ENCODE measurements at regions not wholly inside any gene's neighbourhood (a gene's known extent, or its start where the extent isn't known, plus 50 kb on each side); places are given as distances from the start of the nearest gene placed in this dataset.

DNA sequence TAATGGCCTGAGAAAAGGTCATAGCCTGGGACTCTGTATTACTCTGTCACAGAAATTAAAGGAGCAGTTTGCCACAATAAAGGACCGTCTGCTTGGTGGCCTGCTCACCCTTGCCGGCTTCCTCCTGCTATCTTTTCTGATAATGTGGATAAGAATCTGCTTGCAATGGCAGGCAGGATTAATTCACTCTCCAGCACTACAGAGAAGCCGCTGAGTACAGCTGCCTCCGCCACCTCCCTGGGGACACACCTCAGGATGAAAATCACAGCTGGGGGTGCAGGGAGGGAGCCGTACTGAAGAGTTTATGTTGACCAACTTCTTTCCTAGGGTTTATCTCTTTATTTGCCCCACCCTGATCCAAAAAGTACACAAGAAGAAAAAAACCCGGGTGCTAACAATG lies 245.9 kb upstream of the RPL38 start:
- no peak for DNase-seq

DNA sequence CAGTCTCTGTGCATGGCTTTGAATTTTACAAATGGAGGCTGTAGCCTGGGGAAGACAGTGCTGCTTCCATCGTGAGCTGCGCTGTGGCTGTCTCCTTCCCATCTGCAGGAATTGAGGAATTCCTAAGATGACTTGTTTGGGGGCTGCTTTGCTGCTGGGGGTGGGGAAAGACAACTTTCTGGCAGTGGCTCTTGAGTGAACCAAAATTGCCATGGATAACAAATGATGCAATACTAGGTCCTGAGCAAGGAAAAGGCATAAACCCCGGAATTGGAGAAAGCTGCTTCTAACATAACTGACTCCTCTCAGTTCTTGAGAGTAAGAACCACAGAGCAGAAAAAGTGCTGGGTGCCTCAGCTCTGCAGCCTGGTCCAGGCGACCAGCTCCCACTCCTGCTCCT lies 245.0 kb upstream of the RPL38 start:
- DNase-seq, result no peak

DNA sequence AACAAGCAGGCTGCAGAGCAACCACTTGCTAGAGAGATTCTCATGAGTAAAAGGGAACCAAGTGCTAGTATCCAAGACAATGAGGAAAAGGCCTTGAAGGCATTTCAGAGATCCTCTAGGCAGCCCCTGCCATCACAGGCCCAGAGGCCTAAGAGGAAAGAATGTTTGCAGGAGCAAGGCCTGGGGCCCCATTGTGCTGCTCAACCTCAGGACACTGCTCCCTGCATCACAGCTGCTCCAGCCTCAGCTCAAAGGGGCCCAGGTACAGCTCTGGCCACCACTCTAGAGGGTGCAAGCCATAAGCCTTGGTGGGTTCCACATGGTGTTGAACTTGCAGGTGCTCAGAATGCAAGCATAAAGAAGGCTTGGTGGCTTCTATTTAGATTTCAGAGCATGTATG lies 243.0 kb upstream of the RPL38 start:
- no peak for DNase-seq

DNA sequence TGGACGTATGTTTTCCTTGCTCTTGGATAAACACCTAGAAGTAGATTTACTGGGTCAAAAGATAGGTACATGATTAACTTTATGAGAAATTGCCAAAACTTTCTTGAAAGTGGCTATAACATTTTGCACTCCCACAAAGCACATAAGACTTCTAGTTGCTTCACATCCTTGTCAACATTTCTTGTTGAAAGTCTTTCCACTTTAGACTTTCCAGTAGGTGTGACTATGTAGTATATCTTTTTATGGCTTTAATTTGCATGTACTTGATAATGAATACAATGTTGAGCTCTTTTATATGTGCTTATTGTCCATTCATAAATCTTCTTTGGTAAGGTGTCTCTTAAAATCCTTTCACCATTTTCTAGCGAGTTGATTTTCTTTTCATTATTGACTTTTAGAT lies 241.2 kb upstream of the RPL38 start:
- no peak for DNase-seq

DNA sequence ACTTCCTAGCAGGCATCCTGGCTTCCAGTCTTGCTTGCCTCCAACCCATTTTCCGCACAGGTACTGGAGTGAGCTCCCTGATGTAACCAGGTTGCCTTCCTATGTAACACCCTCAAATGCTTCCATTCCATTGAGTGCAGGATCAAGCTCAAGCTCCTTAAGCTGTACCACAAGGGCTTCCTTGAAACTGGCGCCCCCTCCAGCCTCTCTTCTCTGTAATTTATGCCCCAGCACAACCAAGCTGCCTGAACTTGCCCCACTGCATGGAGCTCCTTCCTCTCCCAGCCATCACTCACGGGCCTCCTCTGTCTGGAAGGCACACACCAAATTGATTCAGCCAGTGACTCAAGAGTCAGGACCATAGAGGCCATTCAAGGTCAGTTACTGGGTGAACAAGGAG lies 234.8 kb upstream of the RPL38 start:
- DNase-seq, result no peak

DNA sequence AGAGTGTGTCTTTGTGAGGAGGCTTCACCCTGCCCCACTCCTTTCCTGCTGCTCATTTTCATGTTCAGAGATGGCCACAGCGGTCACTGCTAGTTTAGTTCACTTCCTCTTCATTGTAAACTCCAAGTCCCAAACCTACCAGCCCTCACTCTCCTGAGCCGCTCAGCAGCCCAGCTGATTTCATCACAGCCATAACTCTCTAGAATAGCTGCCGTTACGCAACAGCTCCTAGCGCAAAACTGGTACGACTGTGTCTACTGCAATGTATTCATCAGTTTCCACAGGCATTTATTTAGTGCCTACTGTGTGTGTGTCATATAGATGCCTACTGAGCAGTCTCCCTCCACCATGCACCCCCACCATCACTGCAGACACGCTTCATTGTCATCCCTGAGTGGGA lies 233.5 kb upstream of the RPL38 start:
- DNase-seq, result no peak

DNA sequence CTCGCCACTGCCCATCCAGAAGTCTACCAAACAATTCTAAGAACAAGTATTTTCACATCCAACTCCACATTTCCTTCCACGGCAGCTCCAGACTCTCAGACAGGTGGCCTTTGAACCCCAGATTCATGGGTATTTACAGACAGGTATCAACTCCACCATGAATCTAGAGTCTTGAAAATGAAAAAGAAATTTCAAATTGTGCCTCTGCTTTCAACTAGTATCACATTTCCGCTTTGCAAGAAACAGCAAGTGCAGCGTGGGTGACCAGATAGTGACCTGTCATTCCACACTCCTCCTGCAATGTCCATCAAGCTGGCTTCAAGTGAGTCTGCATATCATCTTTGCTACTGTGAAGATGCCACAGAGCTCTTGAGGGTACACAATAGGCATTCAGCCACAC lies 232.4 kb upstream of the RPL38 start:
- DNase-seq, result no peak

DNA sequence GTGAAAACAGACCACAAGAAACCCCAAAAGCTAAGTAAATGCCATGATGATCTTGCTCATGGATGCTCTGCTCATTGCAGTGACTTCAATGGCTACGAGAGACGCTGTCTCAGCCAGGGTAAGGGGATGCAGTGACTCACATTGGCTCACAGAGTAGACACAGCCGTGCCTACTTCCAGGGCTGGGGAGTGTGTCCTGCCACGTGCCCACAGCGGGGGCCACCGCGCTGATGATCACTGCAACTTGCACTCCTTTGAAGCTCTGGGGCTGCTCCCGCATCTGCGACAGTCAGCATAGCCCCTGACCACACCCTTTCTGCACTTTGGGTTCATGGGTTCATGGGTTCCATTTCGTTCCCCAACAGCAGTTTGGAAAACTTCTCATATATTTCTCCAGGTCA lies 231.4 kb upstream of the RPL38 start:
- no peak for DNase-seq

DNA sequence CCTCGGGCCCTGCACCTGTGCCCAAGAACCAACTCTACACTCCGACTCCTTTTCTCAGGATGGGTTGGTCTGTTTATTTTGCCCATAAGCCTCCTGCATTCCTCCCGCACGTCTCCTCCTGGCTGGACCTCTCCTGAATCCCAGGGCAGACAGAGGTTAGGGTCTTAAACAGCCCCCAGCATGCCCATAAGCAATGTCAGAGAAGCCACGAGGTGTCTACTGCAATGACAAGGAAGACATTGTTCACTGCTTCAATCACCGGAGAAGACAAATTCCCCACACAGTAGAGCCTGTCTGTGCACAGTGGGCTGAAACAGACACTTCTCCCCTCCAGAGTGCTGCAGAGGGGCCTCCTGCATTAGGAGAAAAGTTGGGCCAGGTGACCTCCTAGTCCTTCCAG lies 230.6 kb upstream of the RPL38 start:
- no peak for DNase-seq

DNA sequence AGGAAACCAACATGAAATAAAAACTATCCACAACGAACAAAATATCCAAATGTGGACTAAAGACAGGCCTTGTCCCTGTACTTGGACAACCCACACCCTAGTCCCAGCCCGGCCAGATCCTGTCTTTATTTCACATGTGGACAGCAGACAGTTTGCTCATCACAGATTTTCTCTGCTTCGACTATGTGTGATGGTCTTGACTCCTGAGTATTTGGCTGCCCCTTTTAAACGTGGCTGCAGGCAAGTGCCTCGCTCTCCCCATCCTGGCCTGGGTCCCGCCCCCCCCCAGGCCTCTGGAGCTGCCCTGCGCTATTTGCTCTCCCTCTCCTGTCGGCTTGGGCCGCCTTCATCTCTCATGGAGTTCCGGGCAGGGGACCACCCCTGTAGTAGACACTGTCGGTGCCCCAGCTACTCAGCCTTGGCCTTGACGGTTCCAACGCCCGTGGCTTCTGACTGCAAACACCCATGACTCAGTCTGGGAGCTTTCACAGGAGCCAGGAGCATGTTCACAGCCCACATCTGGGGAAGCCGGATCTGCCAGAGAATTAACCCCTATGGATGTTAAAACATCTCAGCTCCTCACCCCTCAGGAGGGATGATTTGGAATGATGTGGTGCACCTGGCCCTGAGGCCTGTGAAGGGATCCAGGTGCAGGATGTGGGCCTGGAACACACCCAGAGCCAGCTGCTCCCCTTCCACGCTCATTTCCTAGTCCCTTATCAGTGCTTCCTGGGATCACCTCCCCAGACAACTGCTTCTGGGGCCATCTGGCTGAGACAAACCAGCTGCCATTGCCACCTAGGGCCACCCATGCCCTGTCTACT lies 229.7 kb upstream of the RPL38 start:
- peak; percentile 30 for DNase-seq

DNA sequence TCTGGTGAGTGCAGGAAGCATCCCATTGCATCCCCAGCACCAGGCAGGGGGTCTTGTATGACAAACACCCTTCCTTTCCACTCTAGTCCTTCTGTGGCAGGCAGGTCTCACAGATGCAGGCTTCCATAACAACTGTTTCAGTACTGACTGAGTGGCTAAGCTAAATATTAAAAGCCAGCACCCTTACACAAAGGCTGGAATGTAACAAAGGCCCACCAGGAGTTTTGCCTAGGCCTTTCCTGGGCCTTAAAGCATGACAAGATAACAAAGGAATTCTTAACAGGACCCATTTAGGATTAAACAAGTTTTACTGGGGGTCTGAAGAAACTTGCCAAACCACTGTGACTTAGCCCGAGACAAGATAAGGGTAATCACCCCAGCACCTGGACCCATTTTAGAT lies 228.9 kb upstream of the RPL38 start:
- DNase-seq, result no peak

DNA sequence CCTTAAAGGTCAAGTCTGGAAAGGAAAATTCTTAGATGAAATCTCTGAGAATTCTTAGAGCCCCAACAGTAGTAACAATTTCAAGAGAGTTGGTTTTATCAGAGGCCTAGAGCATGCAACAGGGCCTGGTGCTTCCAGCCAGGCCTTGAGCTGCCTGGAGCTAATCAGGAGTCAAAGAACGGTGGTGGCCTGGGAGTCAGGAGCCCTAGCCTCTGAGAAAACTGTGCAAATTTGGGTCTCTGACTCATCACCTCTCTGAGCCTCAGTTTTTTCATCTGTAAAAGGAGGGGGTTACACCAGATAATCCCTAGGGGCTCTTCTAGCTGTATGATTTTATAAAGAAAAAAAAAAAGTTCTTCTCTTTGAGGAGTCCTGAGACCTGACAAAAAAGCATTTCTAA lies 227.3 kb upstream of the RPL38 start:
- no peak for DNase-seq

DNA sequence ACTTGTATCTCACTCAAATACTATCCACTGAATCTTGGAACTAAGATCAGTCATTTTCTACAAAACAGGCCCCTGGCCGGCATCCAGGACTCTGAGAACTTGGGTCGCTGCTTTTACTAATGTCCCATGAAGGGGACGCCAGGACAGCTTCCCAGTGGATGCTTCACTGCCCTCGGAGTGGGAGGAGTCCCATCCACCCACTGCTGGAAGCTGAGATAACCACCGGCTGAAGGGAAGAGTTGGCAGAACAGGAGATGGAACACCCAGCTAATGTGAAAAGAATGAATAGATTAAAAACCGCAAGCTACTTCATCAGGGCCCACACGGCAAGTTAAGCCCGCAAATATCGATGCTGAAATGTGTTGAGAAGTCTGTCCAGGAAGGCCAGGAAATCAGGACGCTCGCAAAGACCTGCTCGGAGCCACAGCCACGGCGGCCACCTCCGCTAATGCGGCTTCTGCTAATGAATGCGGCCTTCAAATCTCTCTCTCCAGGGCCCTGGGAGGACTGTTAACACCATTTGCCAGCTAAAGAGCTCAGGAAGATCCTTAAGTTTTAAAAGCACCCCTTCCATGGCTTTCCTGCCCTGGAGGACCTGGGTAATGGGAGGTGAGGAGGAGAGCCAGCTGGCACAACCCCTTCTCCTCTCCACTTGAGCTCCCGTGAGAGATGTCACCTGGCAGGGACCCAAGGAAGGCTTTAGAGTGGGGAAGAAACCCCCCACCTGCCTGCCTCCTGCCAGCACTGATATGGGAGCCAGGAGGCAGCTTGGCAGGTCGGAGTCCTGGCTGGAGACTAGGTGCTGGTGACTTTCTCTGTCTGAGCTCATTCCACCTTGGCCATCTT lies 226.6 kb upstream of the RPL38 start:
- no peak for DNase-seq

DNA sequence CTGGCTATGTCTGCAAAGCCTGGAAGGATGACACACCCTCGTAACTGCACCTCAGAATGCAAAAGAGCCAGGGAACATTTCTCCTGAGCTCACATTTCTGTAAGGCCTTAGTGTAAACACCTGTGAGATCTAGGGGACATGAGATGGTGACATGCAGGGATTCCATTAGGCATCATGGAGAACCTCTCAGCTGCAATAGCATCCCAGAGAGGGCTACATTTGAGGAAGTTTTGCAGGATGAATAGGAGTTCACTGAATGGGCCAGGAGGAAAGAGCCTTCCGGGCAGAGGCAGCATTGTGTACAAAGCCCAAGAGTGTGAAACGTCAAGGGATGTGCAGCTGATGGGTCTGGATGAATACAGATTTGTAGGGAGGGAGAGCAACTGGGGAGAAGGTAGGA lies 223.0 kb upstream of the RPL38 start:
- no peak for DNase-seq

DNA sequence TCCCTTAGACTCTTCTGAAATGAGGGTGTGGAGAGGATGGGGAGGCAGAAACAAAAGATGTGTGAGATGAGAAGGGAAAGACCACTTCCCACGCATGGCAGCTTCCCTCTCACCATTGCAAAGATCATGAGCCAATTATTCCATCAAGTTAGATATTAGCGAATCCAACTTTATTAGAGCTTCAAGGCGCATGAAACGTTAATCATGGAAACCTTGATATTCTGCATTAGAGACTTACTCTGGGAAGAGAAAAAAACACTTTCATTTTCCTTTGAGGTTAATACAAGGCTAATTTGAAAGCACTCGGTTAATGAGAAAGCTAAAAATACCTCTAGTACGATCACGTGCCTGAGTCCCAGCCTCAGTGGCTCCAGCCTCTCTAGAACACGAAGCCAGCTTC lies 220.6 kb upstream of the RPL38 start:
- no peak for DNase-seq

DNA sequence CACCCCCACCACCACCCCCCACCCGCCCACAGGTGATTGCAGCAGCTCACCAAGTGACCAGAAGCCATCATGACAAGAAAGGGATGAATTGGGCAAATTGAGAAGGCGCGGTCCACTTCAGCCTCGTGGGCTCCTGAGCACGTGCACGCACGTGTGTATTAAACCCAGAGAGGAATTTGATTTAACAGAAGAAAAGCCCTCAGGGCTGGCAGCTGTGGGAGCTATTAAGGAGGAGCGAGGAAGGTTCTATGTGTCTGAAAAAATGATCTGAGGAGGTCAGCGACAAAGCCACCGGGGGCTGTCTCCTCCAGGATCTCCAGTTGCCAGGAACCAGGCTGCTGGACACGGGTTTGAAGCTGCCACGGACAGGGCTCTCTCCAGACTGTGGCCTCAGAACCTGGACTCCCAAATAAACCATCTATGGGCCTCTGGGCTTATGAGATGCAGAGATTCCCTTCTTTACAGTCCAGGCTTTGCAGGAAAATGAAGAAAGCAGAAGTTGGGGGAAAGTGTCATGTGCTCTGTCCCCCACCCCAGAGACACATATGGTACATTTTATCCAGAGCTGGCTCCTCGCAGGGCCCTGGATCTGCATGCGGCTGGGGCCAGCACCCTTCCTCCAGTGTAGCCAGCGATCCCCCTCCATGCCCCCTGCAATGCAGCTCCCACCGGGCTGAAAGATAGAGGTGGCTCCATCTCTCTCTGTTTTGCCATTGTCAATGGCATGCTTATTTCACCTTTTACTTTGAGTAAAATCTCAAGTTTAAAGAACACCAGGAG lies 219.7 kb upstream of the RPL38 start:
- no peak for DNase-seq

DNA sequence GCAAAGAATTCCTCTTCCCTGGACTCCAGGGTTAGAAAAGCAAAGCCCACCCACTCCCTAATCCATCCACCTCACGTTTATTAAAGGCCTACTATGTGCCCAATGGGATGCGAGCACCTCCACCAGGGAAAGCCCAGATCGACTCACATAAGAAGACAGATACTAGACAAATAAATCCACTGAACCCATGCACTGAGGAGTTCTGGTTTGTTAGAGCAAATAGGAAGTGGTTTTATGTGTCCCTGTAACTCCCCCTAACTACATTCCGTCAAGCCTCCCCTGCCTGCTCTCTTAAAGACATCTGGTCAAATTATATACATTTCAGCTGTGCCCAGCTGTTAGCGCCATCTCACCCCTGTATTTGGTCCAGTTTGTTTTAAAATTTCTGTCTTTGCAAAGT lies 218.5 kb upstream of the RPL38 start:
- DNase-seq, result no peak

DNA sequence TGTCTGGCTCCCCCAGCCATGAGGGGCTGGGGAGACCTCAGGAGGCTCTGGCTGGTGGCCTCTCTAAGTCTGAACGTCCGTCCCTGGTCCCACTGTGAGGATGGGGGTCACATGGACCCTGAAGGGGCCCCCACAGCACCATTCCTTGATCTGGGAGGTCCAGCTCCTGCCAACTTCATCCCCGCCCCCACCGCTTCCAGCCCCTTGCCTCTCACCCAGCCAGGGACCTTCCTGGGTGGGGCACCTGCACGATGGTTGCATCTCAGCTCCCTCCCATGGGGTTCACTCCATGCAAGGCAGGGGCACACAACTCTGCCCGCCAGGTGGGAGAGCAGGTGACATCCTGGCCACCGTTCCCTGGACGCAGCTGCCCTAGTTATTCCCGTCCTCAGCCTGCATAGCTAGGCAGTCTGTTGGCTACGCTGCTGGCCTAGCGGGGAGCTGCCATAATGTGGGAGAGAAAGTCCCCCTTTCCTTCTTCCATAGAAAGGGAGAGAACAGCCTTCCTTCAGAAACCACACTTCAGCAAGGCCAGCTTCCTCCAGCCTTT lies 217.9 kb upstream of the RPL38 start:
- DNase-seq, result no peak

DNA sequence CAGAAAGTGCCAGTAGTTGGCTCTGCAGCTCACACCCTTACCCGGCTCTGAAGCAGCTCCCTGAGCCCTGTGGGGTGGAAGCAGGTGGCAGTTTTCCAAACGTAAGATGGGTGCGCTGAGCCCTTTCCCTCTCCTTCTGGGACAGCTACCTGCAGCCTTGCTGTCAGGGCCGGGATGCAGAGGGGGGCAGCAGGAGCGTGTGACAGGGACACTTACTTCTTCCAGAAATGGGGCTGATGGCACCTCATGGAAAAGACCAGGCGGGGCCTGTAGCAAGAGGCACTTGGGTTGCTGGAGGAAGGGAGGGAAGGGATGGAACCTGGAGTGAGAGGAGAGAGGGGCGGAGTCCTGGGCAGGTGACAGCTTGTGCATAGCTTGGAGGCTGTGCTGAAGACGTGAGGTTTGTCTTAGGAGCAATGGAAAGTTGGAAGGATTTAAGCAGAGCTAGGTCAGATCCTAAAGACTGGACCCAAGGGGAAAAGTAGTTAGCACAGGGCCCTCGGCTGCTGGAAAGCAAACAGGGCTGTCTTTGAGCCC lies 216.8 kb upstream of the RPL38 start:
- DNase-seq, result no peak

DNA sequence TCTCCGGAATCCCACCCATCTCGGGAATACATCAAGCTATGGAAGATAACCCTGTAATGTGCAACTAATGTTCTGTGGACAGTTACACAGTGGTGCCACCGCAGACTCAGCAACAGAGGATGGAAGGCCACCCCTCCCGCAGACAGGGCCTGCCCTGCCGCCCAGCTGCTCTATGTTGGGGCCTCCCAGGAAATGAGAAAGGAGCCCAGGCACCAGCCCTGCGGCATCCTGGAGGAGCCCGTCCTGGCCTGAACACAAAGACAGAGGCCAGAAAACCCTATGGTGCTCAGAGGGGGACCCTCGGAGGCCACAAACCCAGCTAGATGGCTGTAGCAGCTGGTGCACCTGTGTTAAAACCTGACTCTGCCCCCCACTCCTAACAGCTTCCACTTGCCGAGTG lies 216.1 kb upstream of the RPL38 start:
- DNase-seq, result no peak

DNA sequence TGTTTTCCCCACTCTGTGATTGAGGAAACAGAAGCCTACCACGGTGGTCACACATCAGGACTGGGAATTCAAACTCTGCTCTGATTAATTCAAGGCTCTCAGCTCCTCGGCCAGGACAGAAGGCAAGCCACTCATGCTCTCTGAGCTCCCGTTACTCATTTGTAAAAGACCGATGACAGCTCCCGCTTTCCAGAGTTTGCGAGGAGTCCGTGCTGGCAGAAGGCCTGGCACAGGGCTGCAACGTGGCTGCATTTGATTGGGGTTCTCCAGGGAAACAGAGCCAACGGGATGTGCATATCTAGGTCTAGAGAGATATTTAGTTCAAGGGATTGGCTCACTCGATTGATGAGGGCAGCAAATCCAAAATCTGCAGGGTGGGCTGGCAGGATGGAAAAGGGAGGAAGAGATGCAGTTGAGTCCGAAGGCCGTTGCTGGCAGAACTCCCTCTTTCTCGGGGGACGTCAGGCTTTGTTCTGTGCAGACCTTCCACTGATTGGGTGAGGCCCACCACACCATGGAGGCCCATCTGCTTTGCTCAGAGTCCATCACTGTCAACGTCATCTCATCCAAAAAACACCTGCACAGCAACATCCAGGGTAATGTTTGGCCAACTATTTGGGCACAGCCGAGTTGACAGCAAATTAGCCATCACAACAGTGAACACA lies 215.5 kb upstream of the RPL38 start:
- DNase-seq, result no peak

DNA sequence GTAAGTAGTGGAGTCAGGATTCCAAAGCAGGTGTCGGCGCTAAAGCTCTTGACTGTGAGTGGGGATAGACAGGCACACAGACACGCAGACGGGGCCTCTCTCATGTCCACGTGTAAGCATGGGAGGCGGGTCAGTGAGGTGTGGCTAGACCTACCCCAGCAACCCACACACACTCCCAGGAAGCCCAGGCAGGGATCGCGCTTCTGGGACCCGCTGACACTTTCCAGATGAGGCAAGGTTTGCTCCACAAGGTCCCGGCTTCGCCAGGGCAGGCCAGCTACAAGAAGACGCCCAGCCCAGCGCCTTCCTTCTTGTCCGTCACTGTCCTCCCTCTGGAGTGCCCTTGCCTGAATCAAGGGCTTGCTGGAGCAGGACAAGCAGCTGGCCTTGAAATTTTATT lies 213.8 kb upstream of the RPL38 start:
- DNase-seq, result no peak

DNA sequence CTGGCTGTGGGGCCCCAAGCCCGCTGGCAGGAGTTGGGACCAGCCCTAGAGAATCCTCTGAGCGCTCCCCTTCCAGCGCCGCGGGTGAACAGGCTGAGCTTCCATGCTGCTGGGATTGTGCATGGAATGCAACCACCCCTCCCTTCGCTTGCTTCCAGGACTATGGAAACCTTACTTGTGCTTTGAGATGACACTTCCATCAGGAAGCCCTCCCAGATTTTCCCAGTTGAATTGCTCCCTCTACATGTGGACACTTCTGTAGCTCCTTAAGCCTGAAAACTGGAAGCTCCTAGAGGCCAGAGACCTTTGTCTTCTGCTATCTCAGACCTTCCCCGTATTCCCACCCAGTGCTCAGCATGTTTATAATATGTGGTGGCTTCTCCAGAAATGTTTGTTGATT lies 213.2 kb upstream of the RPL38 start:
- no peak for DNase-seq
